AG08396 (cell line): ENCODE measurements at regions not wholly inside any gene's neighbourhood (a gene's known extent, or its start where the extent isn't known, plus 50 kb on each side); places are given as distances from the start of the nearest gene placed in this dataset.
A peak's percentile ranks its signal among the peaks of the same experiment; 100 is the strongest.
"Not testable (repeated sequence)": the region's sequence is repeated elsewhere in the genome, so short reads cannot be mapped to it uniquely, and the experiment has no call there.

Experiments
- DNase-seq: peaks from one replicate; pipeline ENCODE4 v3.0.0; 2012; ENCODE audit warnings: low spot score, mixed read lengths

DNA sequence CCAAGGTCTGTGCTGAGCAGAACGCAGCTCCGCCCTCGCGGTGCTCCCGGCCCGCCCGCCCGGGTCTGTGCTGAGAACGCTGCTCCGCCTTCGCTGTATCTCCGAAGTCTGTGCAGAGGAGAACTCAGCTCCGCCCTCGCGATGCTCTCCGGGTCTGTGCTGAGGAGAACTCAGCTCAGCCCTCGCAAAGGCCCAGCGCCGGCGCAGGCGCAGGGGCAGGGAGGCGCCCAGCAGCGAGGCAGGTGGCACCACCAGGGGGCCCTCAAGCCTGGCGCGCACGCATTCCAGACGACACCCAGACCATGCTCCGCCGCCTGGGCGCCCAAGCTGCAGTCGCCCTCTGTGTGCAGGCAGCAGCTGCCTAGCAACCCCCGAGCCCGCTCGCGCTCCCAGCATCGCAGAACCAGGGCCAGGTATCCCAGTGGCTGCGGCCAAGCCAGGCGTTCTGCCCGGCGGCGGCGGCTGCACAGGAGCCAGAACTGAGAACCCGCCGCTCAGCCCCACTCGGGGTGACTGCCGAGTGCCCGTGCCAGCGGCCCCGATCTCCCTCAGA, 672.1 kb upstream of the DEFB115 start:
- DNase-seq = peak; percentile 50

DNA sequence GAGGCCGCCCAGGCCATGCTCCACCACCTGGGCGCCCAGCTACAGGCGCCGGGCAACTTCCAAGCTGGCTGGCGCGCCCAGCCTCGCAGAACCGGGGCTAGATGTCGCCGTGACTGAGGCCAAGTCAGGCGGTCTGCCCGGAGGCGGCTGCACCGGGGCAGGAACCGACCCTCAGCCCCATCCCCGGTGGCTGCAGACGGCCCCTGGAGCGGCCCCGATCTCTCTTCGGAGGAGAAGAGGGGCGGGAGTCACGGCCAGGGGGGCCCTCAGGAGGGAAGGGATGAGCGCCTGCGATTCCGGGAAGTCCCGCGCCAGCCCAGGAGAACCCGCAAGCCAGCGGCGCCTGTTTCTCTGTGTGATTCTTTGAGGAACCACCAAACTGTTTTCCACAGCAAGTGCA, 671.3 kb upstream of the DEFB115 start:
- not testable (repeated sequence) for DNase-seq

DNA sequence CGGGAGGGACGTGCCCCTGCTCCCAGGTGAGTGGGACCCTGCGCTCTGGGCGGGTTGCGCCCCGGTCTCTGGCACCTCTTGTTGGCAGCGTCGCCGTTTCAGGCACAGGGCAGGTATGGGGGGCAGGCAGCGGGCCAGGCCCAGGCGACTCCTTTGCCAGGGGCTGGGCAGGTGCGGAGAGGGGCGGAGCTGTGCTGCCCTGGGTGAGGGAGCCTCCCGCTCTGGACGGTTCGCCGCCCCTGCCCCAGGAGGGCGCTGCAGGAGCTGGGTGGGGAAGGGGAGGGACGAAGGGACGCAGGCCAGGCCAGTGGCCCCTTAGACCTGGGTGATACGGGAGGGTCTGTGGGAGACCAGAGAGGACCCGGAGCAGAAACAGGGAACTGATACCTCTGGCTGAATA, 663.9 kb upstream of the DEFB115 start:
- DNase-seq = no peak

- no peak for DNase-seq
Measured at GRCh38 chr20:30594112-30594511, 663.4 kb upstream of the DEFB115 start.

- no peak for DNase-seq
Measured at GRCh38 chr20:30595698-30596097, 661.8 kb upstream of the DEFB115 start.

GRCh38 chr20:30597429-30597828, 660.0 kb upstream of the DEFB115 start:
- DNase-seq = not testable (repeated sequence)

DNA sequence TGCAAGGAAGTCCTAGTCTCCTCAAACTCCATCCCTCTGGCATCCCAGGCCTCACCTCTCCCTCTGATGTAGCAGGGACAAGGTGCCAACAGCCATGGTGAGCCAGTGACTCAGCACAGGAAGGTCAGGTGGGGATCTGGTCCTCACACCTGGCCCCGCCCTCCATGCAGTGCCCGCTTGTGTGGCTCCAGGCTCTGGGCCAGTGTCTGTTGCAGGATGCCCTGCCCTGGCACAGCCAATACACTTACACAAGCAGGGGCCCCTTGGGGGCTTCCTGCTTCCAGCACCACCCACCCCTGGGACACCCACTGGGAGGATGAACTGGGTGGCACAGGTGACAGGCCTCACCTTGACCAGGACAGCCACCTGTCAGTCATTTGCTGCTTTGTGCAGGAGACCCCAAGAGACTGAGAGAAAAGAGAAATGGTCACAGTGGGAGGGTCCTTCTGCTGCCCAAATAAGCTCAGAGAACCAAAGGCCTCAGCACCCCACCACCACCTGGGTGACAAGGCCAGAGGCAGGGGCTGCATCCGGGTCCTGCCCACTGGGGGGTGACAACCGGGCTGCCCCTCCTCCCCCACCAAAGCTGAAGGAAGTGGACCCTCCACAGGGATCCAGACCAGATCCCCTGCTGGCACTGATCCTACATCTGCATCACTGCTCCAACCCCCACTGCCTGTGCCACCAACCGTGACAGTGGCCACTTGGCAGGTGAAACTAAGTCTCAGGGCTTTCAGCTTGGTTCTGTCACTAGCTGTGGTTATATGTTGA, 658.8 kb upstream of the DEFB115 start:
- no peak for DNase-seq

GRCh38 chr20:30599990-30600389, 657.5 kb upstream of the DEFB115 start:
- no peak for DNase-seq

DNA sequence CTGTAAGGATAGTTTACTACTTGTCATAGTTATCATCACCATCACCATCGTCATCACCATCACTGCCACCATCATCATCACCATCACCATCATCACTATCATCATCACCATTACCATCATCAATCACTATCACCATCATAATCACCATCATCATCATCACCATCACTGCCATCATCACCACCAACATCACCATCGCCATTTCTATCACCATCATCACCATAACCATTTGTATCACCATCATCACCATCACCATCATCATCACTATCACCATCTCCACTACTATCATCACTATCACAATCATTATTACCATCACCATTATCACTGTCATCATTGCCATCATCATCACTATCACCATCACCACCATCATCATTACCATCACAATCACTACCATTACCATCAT, 655.5 kb upstream of the DEFB115 start:
- no peak for DNase-seq

- DNase-seq = no peak
Measured at GRCh38 chr20:30602424-30602823, 655.0 kb upstream of the DEFB115 start.

- no peak for DNase-seq
Measured at GRCh38 chr20:30606990-30607389, 650.5 kb upstream of the DEFB115 start.

DNA sequence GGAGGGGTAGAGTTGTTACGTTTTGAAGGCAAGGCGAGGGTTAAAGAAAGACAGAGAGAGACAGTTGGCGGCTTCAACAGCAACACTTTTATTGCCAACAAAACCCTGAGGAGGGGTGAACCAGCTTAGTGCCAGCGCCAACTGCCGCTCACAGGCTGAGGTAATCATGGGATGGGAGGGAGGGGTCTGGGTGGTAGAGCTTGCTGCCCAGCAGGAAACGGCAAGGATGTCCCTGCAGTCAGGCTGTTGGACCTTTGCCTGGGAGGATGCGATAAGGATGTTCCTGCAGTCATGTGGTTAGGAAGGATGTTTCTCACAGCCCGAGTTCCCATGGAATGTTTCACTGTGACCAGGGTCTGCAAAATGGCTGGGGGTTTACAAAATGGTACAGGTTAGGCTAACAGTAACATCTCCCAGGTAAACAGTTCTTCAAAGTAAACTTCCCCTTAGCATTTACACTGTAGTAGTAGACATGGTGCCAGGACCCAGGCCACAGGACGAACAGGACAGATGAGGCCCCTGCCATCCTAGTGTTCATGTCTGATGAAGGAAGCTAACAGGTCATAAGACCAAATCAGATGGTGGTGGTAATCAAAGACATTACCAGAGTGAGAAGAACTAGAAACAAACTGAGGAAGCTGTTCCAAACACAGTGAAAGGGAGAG, 647.3 kb upstream of the DEFB115 start:
- no peak for DNase-seq

DNA sequence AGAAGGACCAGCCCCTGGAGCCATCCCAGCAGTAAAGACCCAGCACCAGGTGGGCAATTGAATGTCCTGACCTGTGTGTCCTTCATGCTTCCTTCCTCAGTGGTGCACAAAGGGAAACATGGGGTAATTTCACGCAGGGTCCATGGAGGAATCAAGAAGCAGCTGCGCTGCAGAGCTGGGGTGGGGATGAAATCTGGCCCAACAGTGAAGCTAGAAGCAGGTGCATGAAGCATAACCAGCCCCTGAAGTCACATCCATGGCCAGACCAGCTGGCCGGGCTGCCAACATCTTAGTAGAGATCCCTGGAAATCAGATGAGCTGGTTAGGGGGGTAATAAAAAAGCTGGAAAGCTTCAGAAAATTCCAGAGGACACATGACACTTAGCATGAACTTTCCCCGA, 646.7 kb upstream of the DEFB115 start:
- DNase-seq = no peak

DNA sequence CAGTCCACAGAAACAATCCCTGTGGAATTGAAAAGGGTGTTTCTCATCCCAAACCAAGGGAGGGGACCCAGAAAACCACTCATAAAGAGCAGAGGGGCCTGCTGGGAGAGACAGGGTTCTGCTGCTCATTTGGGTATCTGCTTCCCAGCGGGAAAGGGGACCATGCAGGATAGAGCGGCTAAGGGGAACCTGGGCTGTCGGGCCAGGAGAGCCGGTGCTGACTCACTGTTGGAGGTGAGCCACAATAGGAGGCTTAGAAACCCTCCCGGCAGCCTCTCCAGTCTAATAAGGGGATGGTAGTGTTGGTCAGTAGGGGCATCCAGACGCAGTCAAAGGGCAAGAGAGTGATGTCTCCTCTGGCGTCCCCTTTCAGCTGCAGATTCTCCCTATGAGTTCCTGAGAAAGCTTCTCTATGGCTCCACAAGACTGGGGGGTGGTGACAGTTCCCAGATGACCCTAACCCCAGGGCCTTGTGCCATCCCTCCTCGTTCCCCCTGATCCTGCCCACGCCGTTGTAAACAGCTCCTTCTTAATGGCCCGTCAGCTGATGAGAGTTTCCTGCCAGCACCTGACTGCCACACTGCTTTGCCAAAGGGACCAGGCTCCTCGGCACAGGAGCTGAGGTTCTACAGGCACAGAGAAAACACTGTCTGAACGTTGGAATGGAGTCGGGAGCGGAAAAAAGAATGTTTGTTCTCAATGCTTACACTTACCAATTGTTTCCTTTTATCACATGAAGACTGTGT, 646.1 kb upstream of the DEFB115 start:
- DNase-seq = no peak

- DNase-seq = no peak
Measured at GRCh38 chr20:30612344-30612743, 645.1 kb upstream of the DEFB115 start.

- not testable (repeated sequence) for DNase-seq
Measured at GRCh38 chr20:30621346-30621745, 636.1 kb upstream of the DEFB115 start.

DNA sequence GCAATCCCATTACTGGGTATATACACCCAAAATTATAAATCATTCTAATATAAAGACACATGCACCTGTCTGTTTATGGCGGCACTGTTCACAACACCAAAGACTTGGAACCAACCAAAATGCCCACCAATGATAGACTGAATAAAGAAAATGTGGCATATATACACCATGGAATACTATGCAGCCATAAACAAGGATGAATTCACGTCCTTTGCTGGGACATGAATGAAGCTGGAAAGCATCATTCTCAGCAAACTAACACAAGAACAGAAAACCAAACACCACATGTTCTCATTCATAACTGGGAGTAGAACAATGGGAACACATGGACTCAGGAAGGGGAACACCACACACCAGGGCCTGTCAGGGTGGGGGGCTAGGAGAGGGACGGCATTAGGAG, 633.2 kb upstream of the DEFB115 start:
- not testable (repeated sequence) for DNase-seq

DNA sequence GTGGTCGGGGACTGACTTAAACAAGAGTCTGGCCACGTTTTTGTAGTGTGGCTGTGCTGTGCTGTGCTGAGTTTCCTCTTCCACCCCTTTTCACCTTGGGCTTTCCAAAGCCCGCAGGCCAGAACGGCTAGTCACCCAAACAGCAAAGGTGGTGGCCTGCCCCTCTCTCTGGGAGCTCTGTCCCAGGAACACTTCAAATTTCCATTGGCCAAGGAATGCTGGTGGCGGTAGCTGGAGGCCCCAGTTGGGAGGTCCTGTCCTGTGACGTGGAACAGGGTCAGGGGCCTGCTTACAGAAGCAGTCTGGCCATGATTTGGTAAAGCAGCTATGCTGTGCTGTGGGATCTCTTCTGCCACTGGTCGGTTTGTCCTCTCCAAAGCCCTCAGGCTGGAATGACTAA, 628.1 kb upstream of the DEFB115 start:
- not testable (repeated sequence) for DNase-seq

DNA sequence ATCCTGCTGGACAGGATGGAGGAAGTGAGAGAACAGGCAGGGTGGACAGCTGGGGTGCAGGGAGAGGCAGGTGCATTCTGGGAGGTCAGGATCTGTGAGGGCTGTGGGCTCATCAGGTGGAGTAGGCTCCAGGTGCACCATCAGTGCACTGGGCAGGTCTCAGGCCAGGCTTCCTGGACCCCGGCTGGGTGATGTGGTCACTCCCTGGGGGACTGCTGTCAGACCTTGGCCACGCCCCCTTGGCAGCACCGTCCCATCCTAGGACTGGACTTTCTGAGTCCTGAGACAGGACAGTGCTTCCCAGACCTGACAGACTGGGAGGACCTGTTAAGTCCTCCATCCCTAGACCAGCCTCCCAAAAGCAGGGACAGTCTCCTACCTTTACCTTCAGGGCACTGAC, 626.7 kb upstream of the DEFB115 start:
- no peak for DNase-seq

DNA sequence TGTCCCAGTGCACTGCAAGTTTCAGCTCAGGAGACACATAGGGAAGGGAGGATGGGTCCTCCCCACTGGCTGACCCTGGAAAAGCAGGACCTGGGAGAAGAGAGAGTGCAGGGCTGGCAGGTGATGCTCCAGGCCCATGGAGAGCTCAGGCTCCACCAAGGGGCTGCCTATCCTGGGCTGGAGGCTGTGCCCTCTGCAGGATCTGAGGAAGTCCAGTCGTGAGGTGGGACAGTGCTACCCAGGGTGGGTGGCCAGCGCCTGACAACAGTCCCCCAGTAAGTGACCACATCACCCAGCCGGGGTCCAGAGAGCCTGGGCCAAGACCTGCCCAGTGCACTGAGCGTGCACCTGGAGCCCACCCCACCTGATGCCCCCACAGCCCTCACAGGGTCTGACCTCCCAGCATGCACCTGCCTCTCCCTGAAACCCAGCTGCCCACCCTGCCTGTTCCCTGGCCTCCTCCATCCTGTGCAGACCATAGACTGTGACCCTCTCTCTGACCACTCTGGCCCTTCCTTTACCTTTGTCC, 626.1 kb upstream of the DEFB115 start:
- not testable (repeated sequence) for DNase-seq

DNA sequence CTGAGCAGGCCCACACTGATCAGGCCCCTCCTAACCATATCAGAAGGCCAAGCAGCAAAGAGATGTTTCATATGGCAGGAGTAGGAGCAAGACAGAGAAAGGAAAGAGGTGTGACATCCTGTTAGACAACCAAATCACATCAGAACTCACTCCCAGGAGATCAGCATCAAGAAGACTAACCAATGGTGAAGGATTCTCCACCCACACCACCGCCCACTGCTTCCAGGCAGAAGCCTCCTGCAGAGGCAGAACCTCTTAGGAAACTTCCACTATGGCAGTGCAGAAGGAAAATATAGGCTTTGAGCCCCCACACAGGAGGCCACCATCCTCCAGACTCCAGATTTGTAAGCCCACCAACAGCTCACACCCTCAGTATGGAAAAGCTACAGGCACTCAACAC, 624.7 kb upstream of the DEFB115 start:
- not testable (repeated sequence) for DNase-seq

- not testable (repeated sequence) for DNase-seq
Measured at GRCh38 chr20:30641522-30641921, 615.9 kb upstream of the DEFB115 start.
